Keratinocyte (primary cell): ENCODE measurements at regions not wholly inside any gene's neighbourhood (a gene's known extent, or its start where the extent isn't known, plus 50 kb on each side); places are given as distances from the start of the nearest gene placed in this dataset.

Experiments used
- DNase-seq: peaks from one replicate; pipeline ENCODE4 v3.0.0-alpha.2; 2011; ENCODE audit warnings: low read depth, missing footprints, low spot score
- FAIRE-seq: peaks from 2 replicates; lab custom pipeline; 2011; peaks lifted over from hg19 to GRCh38; lab: Jason Lieb, UNC
- H2AFZ ChIP-seq: 2 replicates; pipeline ENCODE4 v1.6.0; 2012; ENCODE audit warnings: low read length, control low read depth, inconsistent platforms; ENCODE audit not compliant: control insufficient read depth
- H3K27ac ChIP-seq: 2 replicates; pipeline ENCODE4 v1.5.1; 2011; ENCODE audit warnings: low read length; ENCODE audit not compliant: control insufficient read depth, insufficient read depth
- H3K27me3 ChIP-seq: 3 replicates; pipeline ENCODE4 v1.6.0; 2011; ENCODE audit warnings: low read length; ENCODE audit not compliant: control insufficient read depth, insufficient read depth; ENCODE audit errors: extremely low read depth
- H3K36me3 ChIP-seq, 2 experiments: 2 replicates in 1 of 2; 3 replicates in 1 of 2; pipeline ENCODE4 v1.5.1; 2011; ENCODE audit warnings: low read length in 2 of 2, mild to moderate bottlenecking in 1 of 2; ENCODE audit not compliant: control insufficient read depth in 2 of 2, insufficient read depth in 2 of 2; ENCODE audit errors: extremely low read depth in 1 of 2
- H3K4me1 ChIP-seq: 3 replicates; pipeline ENCODE4 v1.5.1; 2011; ENCODE audit warnings: low read length; ENCODE audit not compliant: control insufficient read depth, insufficient read depth; ENCODE audit errors: extremely low read depth
- H3K4me2 ChIP-seq: 3 replicates; pipeline ENCODE4 v1.6.0; 2011; ENCODE audit warnings: low read depth, low read length; ENCODE audit not compliant: control insufficient read depth, insufficient read depth; ENCODE audit errors: extremely low read depth
- H3K4me3 ChIP-seq, 3 experiments: fragments of 200-600 bp in 1 of 3; sonication (generic) in 1 of 3; 2 replicates in 2 of 3; 3 replicates in 1 of 3; pipeline ENCODE4 v1.5.1; 2011 to 2016; ENCODE audit warnings: low read length in 3 of 3, mild to moderate bottlenecking in 3 of 3, control low read depth in 2 of 3, inconsistent platforms in 1 of 3, low read depth in 1 of 3, mixed read lengths in 1 of 3, mixed run types in 1 of 3, moderate library complexity in 1 of 3; ENCODE audit not compliant: control insufficient read depth in 2 of 3, insufficient read depth in 2 of 3; ENCODE audit errors: extremely low read depth in 1 of 3
- H3K79me2 ChIP-seq: 2 replicates; pipeline ENCODE4 v1.6.0; 2012; ENCODE audit warnings: low read length; ENCODE audit not compliant: control insufficient read depth, insufficient read depth
- H3K9ac ChIP-seq: 3 replicates; pipeline ENCODE4 v1.6.0; 2011; ENCODE audit warnings: low read length; ENCODE audit not compliant: control insufficient read depth, insufficient read depth; ENCODE audit errors: extremely low read depth
- H3K9me1 ChIP-seq: 3 replicates; pipeline ENCODE4 v1.6.0; 2011; ENCODE audit warnings: low read length; ENCODE audit not compliant: control insufficient read depth, insufficient read depth; ENCODE audit errors: extremely low read depth
- H3K9me3 ChIP-seq: 2 replicates; pipeline ENCODE4 v1.5.1; 2012; ENCODE audit warnings: low read depth, low read length; ENCODE audit not compliant: control insufficient read depth
- H4K20me1 ChIP-seq: 3 replicates; pipeline ENCODE4 v1.6.0; 2011; ENCODE audit warnings: low read length; ENCODE audit not compliant: control insufficient read depth, insufficient read depth; ENCODE audit errors: extremely low read depth
- CTCF ChIP-seq, 3 experiments: IDR thresholded peaks in 1 of 3; conservative IDR thresholded peaks in 1 of 3; optimal IDR thresholded peaks in 1 of 3; 2 replicates in 2 of 3; 3 replicates in 1 of 3; pipeline versions ENCODE3 to v1.5.1; 2011; ENCODE audit warnings: low read length in 3 of 3, mild to moderate bottlenecking in 3 of 3, moderate library complexity in 2 of 3, control low read depth in 1 of 3, inconsistent platforms in 1 of 3; ENCODE audit not compliant: insufficient read depth in 2 of 3; ENCODE audit errors: extremely low read depth in 1 of 3
- EZH2 ChIP-seq: IDR thresholded peaks from one replicate; pipeline ENCODE4 v1.6.1; 2012; ENCODE audit warnings: inconsistent platforms, mild to moderate bottlenecking, low read length, moderate library complexity
- dilution Hi-C: fragments of 300-500 bp; cut with MboI; formaldehyde crosslinking; loops from one replicate; pipeline ENCODE4 v1.7.0; 2020; ENCODE audit warnings: low sequenced_read_pairs; ENCODE audit not compliant: extremely low pct_ligation_motif_present

DNA sequence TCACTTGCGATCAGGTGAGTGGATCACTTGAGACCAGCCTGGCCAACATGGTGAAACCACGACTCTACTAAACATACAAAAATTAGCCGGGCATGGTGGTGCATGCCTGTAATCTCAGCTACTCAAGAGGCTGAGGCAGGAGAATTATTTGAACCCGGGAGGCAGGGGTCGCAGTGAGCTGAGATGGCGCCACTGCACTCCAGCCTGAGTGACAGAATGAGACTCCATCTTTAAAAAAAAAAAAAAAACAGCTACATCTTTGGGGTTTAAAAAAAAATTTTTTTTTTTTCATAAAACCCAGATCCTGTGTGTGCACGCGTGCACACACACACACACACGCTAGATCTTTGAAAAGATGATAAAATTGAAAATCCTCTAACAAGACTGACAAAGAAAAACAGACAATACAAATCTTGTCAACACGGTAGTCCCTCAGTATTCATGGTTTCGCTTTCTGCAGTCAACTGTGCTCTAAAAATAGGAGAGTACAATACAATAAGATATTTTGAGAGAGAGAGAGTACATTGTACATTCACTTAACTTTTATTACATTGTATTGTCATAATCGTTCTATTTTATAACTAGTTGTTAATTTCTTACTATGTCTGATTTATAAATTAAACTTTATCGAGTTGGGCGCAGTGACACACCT is 295.3 kb upstream of the RGS6 start:
- H2AFZ ChIP-seq: no peak overlapping the region
- TF ChIP-seq CTCF (optimal IDR thresholded peaks at IDR 0.05 in 1 of 3, IDR thresholded peaks at IDR 0.05 in 1 of 3, conservative IDR thresholded peaks at IDR 0.05 in 1 of 3; ENCODE audit: extremely low read depth in 1 of 3, insufficient read depth in 2 of 3, low read length in 3 of 3) (no peak), EZH2 (no peak)
- peaks cover 4% of the 10 kb centered on the region for H3K4me1 ChIP-seq
- H3K9me1 ChIP-seq: no peaks in the 10 kb centered on the region
- H3K9ac ChIP-seq: no peak overlapping the region
- H3K27ac ChIP-seq: no peak overlapping the region
- H3K4me2 ChIP-seq: no peak overlapping the region
- dilution Hi-C loops: no loop called here
- no peak for DNase-seq
- no peaks in the 10 kb centered on the region for H3K36me3 ChIP-seq
- no peaks in the 10 kb centered on the region for H3K79me2 ChIP-seq
- H3K9me3 ChIP-seq: no peaks in the 10 kb centered on the region
- FAIRE-seq: no peak
- no peaks in the 10 kb centered on the region for H3K27me3 ChIP-seq
- no peak overlapping the region for H3K4me3 ChIP-seq
- no peaks in the 10 kb centered on the region for H4K20me1 ChIP-seq

DNA sequence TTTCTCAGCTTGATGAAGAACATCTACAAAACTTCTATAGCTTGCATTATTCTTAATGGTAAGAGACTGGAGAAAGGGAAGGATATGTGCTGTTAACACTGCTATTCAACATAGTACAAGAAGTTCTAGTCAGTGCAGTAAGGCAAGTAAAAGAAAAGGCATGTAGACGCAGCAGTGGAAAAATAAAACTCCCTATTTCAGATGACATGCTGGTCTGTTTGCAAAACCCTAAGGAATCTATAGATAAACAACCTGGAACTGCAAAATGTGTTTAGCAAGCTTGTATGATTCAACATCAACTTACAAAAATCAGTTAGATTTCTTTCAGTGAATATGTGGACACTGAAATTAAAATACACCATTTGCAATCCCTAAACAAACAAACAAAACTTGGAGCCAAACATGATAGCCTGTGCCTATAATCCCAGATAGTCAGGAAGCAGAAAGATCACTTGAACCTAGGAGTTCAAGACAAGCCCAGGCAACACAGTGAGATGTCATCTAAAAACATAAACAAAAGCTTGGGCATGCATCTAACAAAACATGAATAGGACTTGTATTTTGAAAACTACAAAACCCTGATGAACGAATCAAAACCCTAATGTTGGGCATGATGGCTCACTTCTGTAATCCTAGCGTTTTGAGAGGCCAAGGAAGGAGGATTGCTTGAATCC is 293.6 kb upstream of the RGS6 start:
- no peak overlapping the region for H3K27ac ChIP-seq
- no peak overlapping the region for H3K4me2 ChIP-seq
- TF ChIP-seq CTCF (optimal IDR thresholded peaks at IDR 0.05 in 1 of 3, IDR thresholded peaks at IDR 0.05 in 1 of 3, conservative IDR thresholded peaks at IDR 0.05 in 1 of 3; ENCODE audit: extremely low read depth in 1 of 3, insufficient read depth in 2 of 3, low read length in 3 of 3): no peak
- no peak for TF ChIP-seq EZH2
- no peak overlapping the region for H3K4me3 ChIP-seq
- H2AFZ ChIP-seq: no peak overlapping the region
- no peaks in the 10 kb centered on the region for H3K36me3 ChIP-seq
- no peaks in the 10 kb centered on the region for H3K9me3 ChIP-seq
- FAIRE-seq (peak; percentile 41), DNase-seq (no peak)
- dilution Hi-C loops: no loop called here
- H3K4me1 ChIP-seq: peaks cover 4% of the 10 kb centered on the region
- no peaks in the 10 kb centered on the region for H3K9me1 ChIP-seq
- H3K9ac ChIP-seq: no peak overlapping the region
- H3K79me2 ChIP-seq: no peaks in the 10 kb centered on the region
- no peaks in the 10 kb centered on the region for H4K20me1 ChIP-seq
- no peaks in the 10 kb centered on the region for H3K27me3 ChIP-seq
